Testis (tissue), 2 donors: ENCODE measurements at regions not wholly inside any gene's neighbourhood (a gene's known extent, or its start where the extent isn't known, plus 50 kb on each side); places are given as distances from the start of the nearest gene placed in this dataset.

ENCODE experiments used
- DNase-seq: peaks from one replicate; pipeline ENCODE4 v3.0.0-alpha.2; 2019
- H3K27ac ChIP-seq, 2 donors: fragments of 200-600 bp; sonication (generic); one replicate each; pipeline ENCODE4 v1.5.1; 2019
- H3K27me3 ChIP-seq: fragments of 200-600 bp; sonication (generic); one replicate; pipeline ENCODE4 v1.5.1; 2019
- H3K36me3 ChIP-seq: fragments of 200-600 bp; sonication (generic); one replicate; pipeline ENCODE4 v1.5.1; 2017; ENCODE audit warnings: low read depth; ENCODE audit errors: missing control alignments
- H3K4me1 ChIP-seq: fragments of 200-600 bp; sonication (generic); one replicate; pipeline ENCODE4 v1.5.1; 2019
- H3K4me3 ChIP-seq, 2 donors: fragments of 200-600 bp; sonication (generic); one replicate each; pipeline ENCODE4 v1.5.1; 2017 to 2019
- H3K9me3 ChIP-seq: fragments of 200-600 bp; sonication (generic); one replicate; pipeline ENCODE4 v1.5.1; 2017
- POLR2A ChIP-seq: fragments of 450-650 bp; IDR thresholded peaks from one replicate; pipeline ENCODE4 v1.6.1; 2017; ENCODE audit warnings: antibody characterized with exemption, mild to moderate bottlenecking, moderate library complexity
- WGBS, 2 donors: methylation state at CpG; one replicate each; pipeline ENCODE4 v1.1.5; 2018; 5-methylcytosine and 5-hydroxymethylcytosine counted together
- intact Hi-C: fragments of 100-400 bp; cut with DNase I; formaldehyde crosslinking; loops from one replicate; pipeline ENCODE4 v1.15.1; 2023; ENCODE audit warnings: low total_unique reads
- TF ChIP-seq, protein P1 (sequence below), 3 experiments: fragments of 450-650 bp in 2 of 3; fragments of 200-600 bp in 1 of 3; sonication (generic) in 1 of 3; IDR thresholded peaks; one replicate each; pipeline ENCODE4 v1.5.1; 2016 to 2019; ENCODE audit warnings: antibody characterized with exemption in 3 of 3, mild to moderate bottlenecking in 2 of 3, moderate library complexity in 1 of 3

GRCh38 chr2:204354442-204354856, 190.8 kb upstream of the PARD3B start:
- intact Hi-C loops, result no loop called here
- no peak for DNase-seq
- no peak for TF ChIP-seq POLR2A
- TF ChIP-seq, protein P1, sequence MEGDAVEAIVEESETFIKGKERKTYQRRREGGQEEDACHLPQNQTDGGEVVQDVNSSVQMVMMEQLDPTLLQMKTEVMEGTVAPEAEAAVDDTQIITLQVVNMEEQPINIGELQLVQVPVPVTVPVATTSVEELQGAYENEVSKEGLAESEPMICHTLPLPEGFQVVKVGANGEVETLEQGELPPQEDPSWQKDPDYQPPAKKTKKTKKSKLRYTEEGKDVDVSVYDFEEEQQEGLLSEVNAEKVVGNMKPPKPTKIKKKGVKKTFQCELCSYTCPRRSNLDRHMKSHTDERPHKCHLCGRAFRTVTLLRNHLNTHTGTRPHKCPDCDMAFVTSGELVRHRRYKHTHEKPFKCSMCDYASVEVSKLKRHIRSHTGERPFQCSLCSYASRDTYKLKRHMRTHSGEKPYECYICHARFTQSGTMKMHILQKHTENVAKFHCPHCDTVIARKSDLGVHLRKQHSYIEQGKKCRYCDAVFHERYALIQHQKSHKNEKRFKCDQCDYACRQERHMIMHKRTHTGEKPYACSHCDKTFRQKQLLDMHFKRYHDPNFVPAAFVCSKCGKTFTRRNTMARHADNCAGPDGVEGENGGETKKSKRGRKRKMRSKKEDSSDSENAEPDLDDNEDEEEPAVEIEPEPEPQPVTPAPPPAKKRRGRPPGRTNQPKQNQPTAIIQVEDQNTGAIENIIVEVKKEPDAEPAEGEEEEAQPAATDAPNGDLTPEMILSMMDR (IDR thresholded peaks at IDR 0.05), result no peak
- Histone ChIP-seq H3K27ac (no peak overlapping the region), H3K4me3 (no peak overlapping the region), H3K27me3 (no peaks in the 10 kb centered on the region), H3K4me1 (no peaks in the 10 kb centered on the region), H3K36me3 (no peaks in the 10 kb centered on the region), H3K9me3 (no peaks in the 10 kb centered on the region)
- WGBS, 2 donors, result 77 to 82% methylated on average over 2 of the region's 2 CpGs

DNA sequence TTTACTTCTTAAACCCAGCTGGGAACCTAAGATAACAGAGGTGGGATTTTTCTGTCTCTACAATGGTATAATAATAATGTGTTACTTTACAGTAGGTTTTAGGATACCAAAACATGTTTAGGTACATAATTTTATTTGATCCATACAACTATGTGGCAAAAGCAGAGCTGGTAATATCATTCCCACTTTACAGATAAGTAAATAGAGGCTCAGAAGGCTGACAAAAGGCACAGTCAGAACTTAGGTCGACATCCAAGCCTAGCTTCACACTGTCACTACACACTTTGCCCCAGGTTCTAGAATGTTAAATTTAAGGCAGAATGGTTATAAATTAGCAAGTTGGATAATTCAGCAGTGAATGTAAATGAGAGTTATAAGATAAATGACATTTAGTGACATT, 189.6 kb upstream of the PARD3B start:
- H3K9me3 ChIP-seq, result no peaks in the 10 kb centered on the region
- H3K4me3 ChIP-seq, result no peak overlapping the region
- intact Hi-C loops, result no loop called here

DNA sequence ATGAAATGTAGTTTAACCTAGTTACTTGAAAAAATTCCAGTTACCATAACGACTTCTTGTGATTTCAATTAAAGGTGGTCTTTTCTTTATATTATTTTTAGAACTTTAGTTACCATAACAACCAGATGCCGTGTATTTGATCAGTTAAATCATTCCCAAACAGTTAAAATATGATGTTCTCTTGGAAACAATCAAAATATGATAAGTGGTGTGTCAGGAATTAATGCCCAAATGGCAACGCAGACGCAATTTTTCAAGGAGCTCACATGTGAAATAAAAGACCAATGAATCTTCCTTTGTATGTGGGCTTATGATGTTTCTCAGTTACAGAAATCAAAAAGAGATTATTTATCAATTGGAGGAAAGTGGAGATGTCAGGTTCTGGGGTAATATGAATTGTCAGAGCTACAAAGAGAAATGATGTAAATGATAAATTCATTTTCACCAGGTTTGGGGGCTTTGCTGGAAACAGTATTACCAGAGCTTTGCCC, 189.1 kb upstream of the PARD3B start:
- H3K9me3 ChIP-seq, result no peaks in the 10 kb centered on the region
- no peaks in the 10 kb centered on the region for H3K4me1 ChIP-seq
- no peak overlapping the region for H3K4me3 ChIP-seq
- H3K27me3 ChIP-seq, result no peaks in the 10 kb centered on the region
- no peak overlapping the region for H3K27ac ChIP-seq
- TF ChIP-seq, protein P1 (IDR thresholded peaks at IDR 0.05), result no peak
- TF ChIP-seq POLR2A, result no peak
- intact Hi-C loops, result no loop called here
- DNase-seq, result no peak
- H3K36me3 ChIP-seq, result no peaks in the 10 kb centered on the region
- WGBS, 2 donors, result 62 to 73% methylated on average over 4 of the region's 4 CpGs

More for the DNA sequence above, 189.6 kb upstream of the PARD3B start:
- WGBS, 2 donors, result 85 to 93% methylated on average over 1 of the region's 1 CpG
- TF ChIP-seq, protein P1 (IDR thresholded peaks at IDR 0.05), result no peak
- TF ChIP-seq POLR2A, result no peak
- Histone ChIP-seq H3K36me3 (no peaks in the 10 kb centered on the region), H3K4me1 (no peaks in the 10 kb centered on the region), H3K27me3 (no peaks in the 10 kb centered on the region), H3K27ac (no peak overlapping the region)
- DNase-seq, result no peak

DNA sequence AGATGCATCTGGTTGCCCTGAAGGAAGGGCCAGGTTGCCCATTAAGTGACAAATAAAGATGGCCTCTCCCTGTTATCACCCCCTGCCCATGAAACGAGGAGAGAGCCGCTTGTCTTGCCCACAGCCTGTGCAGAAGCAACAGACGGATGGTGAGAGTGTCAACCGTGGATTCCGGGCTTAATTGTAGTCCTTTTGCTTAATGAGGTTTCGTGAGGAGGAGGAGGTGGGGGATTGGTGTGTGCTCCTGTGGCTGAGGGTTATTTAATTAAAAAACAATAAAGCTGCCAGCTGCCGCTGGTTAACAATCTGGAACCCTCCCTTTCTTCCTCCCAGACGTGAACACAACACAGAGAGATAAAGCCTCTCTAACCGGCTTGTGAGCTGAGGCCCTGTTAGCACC, 188.0 kb upstream of the PARD3B start:
- WGBS, 2 donors, result 61 to 66% methylated on average over 9 of the region's 9 CpGs
- Histone ChIP-seq H3K4me3 (peak overlapping the region in 1 of 2 donors; percentile 15), H3K4me1 (no peaks in the 10 kb centered on the region), H3K27me3 (no peaks in the 10 kb centered on the region), H3K9me3 (no peaks in the 10 kb centered on the region), H3K27ac (no peak overlapping the region), H3K36me3 (no peaks in the 10 kb centered on the region)
- TF ChIP-seq, protein P1 (IDR thresholded peaks at IDR 0.05), result no peak
- TF ChIP-seq POLR2A, result no peak
- intact Hi-C loops, result no loop called here
- no peak for DNase-seq

- Histone ChIP-seq H3K36me3 (no peaks in the 10 kb centered on the region), H3K4me3 (no peak overlapping the region), H3K4me1 (no peaks in the 10 kb centered on the region), H3K9me3 (no peaks in the 10 kb centered on the region), H3K27ac (no peak overlapping the region), H3K27me3 (no peaks in the 10 kb centered on the region)
- intact Hi-C loops, result no loop called here
- 85 to 90% methylated on average over 1 of the region's 1 CpG for WGBS, 2 donors
- no peak for DNase-seq
- TF ChIP-seq POLR2A, result no peak
- TF ChIP-seq, protein P1 (IDR thresholded peaks at IDR 0.05), result no peak
These were observed 186.2 kb upstream of the PARD3B start for GRCh38 chr2:204359076-204359475.
